GM23338 (cell line): ENCODE measurements at regions not wholly inside any gene's neighbourhood (a gene's known extent, or its start where the extent isn't known, plus 50 kb on each side); places are given as distances from the start of the nearest gene placed in this dataset.
A peak's percentile ranks its signal among the peaks of the same experiment; 100 is the strongest.

Experiments
- ATAC-seq: fragments of 200-7000 bp; cut with Tn5 transposase; 3 replicates; pipeline ENCODE4 v1.9.1; 2020
- DNase-seq: peaks from one replicate; pipeline ENCODE4 v3.0.0-alpha.2; 2015; ENCODE audit warnings: low spot score
- H2AFZ ChIP-seq: fragments of 200-600 bp; sonication (generic); 2 replicates; pipeline ENCODE4 v1.8.0; 2016; ENCODE audit warnings: antibody characterized with exemption, mild to moderate bottlenecking, moderate library complexity
- H3F3A ChIP-seq: fragments of 200-600 bp; sonication (generic); replicated peaks from 2 replicates; pipeline ENCODE4 v1.8.0; 2017; ENCODE audit warnings: antibody characterized with exemption, mixed run types, low read depth
- H3K27ac ChIP-seq: fragments of 200-600 bp; sonication (generic); 2 replicates; pipeline ENCODE4 v1.6.1; 2016; ENCODE audit warnings: low read depth
- H3K27me3 ChIP-seq: fragments of 200-600 bp; sonication (generic); 2 replicates; pipeline ENCODE4 v1.8.0; 2016; ENCODE audit warnings: mild to moderate bottlenecking, mixed run types, moderate library complexity; ENCODE audit not compliant: insufficient read depth
- H3K36me3 ChIP-seq: fragments of 200-600 bp; sonication (generic); 2 replicates; pipeline ENCODE4 v1.8.0; 2016; ENCODE audit warnings: mild to moderate bottlenecking; ENCODE audit not compliant: insufficient read depth
- H3K4me1 ChIP-seq: fragments of 200-600 bp; sonication (generic); 2 replicates; pipeline ENCODE4 v1.8.0; 2016; ENCODE audit warnings: mild to moderate bottlenecking, moderate library complexity; ENCODE audit not compliant: insufficient read depth
- H3K4me2 ChIP-seq: fragments of 200-600 bp; sonication (generic); 2 replicates; pipeline ENCODE4 v1.7.1; 2017; ENCODE audit warnings: mixed run types
- H3K4me3 ChIP-seq: fragments of 200-600 bp; sonication (generic); 2 replicates; pipeline ENCODE4 v1.6.1; 2016; ENCODE audit warnings: mixed run types
- H3K79me2 ChIP-seq: fragments of 200-600 bp; sonication (generic); replicated peaks from 2 replicates; pipeline ENCODE4 v1.8.0; 2017; ENCODE audit warnings: mild to moderate bottlenecking; ENCODE audit not compliant: insufficient read depth
- H3K9me2 ChIP-seq: fragments of 200-600 bp; sonication (generic); 2 replicates; pipeline ENCODE4 v1.8.0; 2017; ENCODE audit not compliant: insufficient read depth
- H4K20me1 ChIP-seq: fragments of 200-600 bp; sonication (generic); replicated peaks from 2 replicates; pipeline ENCODE4 v1.8.0; 2017; ENCODE audit warnings: mild to moderate bottlenecking; ENCODE audit not compliant: insufficient read depth
- H3K27ac Mint-ChIP-seq: 2 replicates; pipeline ENCODE4 v1.8.0; 2020; ENCODE audit warnings: inconsistent platforms, mild to moderate bottlenecking, moderate library complexity, mixed read lengths
- H3K27me3 Mint-ChIP-seq: 3 replicates; pipeline ENCODE4 v1.8.0; 2022; ENCODE audit warnings: low read depth, mild to moderate bottlenecking, moderate library complexity, mixed read lengths, inconsistent platforms; ENCODE audit not compliant: insufficient read depth, poor library complexity
- H3K36me3 Mint-ChIP-seq: 3 replicates; pipeline ENCODE4 v1.8.0; 2021; ENCODE audit warnings: low read depth, mild to moderate bottlenecking, inconsistent platforms, moderate library complexity, mixed read lengths
- H3K4me1 Mint-ChIP-seq: 3 replicates; pipeline ENCODE4 v1.8.0; 2020; ENCODE audit warnings: mild to moderate bottlenecking, inconsistent platforms, mixed read lengths
- H3K4me3 Mint-ChIP-seq: 3 replicates; pipeline ENCODE4 v1.8.0; 2021; ENCODE audit warnings: moderate library complexity, mild to moderate bottlenecking, inconsistent platforms, mixed read lengths
- H3K9me3 Mint-ChIP-seq: 3 replicates; pipeline ENCODE4 v1.8.0; 2020; ENCODE audit warnings: moderate library complexity, mild to moderate bottlenecking, inconsistent platforms, mixed read lengths
- CREB1 ChIP-seq: fragments of 250-450 bp; sonication (Bioruptor Pico); IDR thresholded peaks from 2 replicates; pipeline ENCODE4 v1.5.0; 2020; ENCODE audit warnings: low read depth, mild to moderate bottlenecking, moderate library complexity
- EZH2 ChIP-seq: fragments of 200-600 bp; sonication (generic); IDR thresholded peaks from one replicate; pipeline ENCODE4 v1.8.0; 2017; ENCODE audit warnings: antibody characterized with exemption, mild to moderate bottlenecking, low read depth; ENCODE audit not compliant: unreplicated experiment
- EZH2phosphoT487 ChIP-seq: fragments of 200-600 bp; sonication (generic); IDR thresholded peaks from one replicate; pipeline ENCODE4 v1.8.1; 2018; ENCODE audit warnings: antibody characterized with exemption; ENCODE audit not compliant: unreplicated experiment
- NANOG ChIP-seq: IDR thresholded peaks from 2 replicates; pipeline ENCODE4 v1.6.1; 2016; ENCODE audit warnings: antibody characterized with exemption, borderline replicate concordance
- POLR2AphosphoS5 ChIP-seq: IDR thresholded peaks from 2 replicates; pipeline ENCODE4 v1.6.1; 2016; ENCODE audit warnings: antibody characterized with exemption, low read depth
- STAT1 ChIP-seq: IDR thresholded peaks from one replicate; pipeline ENCODE4 v1.6.1; 2016; ENCODE audit warnings: antibody characterized with exemption; ENCODE audit not compliant: unreplicated experiment
- ZNF114 ChIP-seq: fragments of 250-450 bp; sonication (Bioruptor Pico); IDR thresholded peaks from 2 replicates; pipeline ENCODE4 v1.5.0; 2020; ENCODE audit warnings: mild to moderate bottlenecking, moderate library complexity
- ZNF331 ChIP-seq: fragments of 250-450 bp; sonication (Bioruptor Pico); IDR thresholded peaks from 2 replicates; pipeline ENCODE4 v1.5.0; 2020; ENCODE audit warnings: low read depth, mild to moderate bottlenecking, moderate library complexity
- TF ChIP-seq, protein P1 (sequence below): IDR thresholded peaks from one replicate; pipeline ENCODE4 v1.6.1; 2018; ENCODE audit warnings: antibody characterized with exemption; ENCODE audit not compliant: unreplicated experiment
- TF ChIP-seq, protein P2 (sequence below): fragments of 250-450 bp; sonication (Bioruptor Pico); IDR thresholded peaks from 2 replicates; pipeline ENCODE4 v1.5.0; 2020; ENCODE audit warnings: mild to moderate bottlenecking, moderate library complexity

DNA sequence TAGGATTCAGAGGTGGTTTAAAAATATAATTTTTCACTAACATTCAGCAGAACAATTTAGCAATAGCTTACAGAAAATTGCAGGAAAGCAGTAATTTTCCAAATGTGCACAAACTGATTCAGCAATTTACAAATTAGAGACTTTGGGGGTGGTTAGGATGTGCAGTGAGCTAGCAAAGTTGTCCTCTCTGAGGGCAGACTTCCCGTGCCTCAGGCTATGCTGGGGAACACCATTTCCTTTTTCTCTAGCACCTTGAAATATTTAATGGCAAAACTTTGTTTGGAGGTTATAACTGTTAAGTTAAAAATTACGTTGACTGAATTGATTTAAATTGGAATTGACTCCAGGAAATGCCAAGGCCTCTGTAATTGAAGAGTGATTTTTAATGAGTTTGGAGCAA is 258.9 kb downstream of the PTBP2 start:
- no peaks in the 10 kb centered on the region for H3K36me3 ChIP-seq
- peaks cover 13% of the 10 kb centered on the region; the same call in 1 of the 2 replicates for H3K4me1 ChIP-seq
- H3K27me3 Mint-ChIP-seq, result peaks cover 2% of the 10 kb centered on the region
- H3K9me2 ChIP-seq, result peaks cover 3% of the 10 kb centered on the region; the same call in 1 of the 2 replicates
- ATAC-seq (no peak), DNase-seq (no peak)
- H3K27me3 ChIP-seq, result no peaks in the 10 kb centered on the region
- H2AFZ ChIP-seq, result peak overlapping the region; percentile 40; the same call in 1 of the 2 replicates
- no peak overlapping the region for H3K4me2 ChIP-seq
- H3K36me3 Mint-ChIP-seq, result peaks cover 2% of the 10 kb centered on the region; the same call in 2 of the 3 replicates
- H3K27ac Mint-ChIP-seq, result peak overlapping the region; percentile 33; the same call in 1 of the 2 replicates
- H3K27ac ChIP-seq, result no peak overlapping the region
- H3K4me1 Mint-ChIP-seq, result peaks cover 13% of the 10 kb centered on the region
- no peaks in the 10 kb centered on the region for H3F3A ChIP-seq
- H3K79me2 ChIP-seq, result no peaks in the 10 kb centered on the region
- no peak overlapping the region for H3K4me3 ChIP-seq
- no peaks in the 10 kb centered on the region for H4K20me1 ChIP-seq
- TF ChIP-seq STAT1 (no peak), EZH2 (no peak), ZNF114 (CRISPR knock-in tag) (no peak), POLR2AphosphoS5 (no peak), CREB1 (CRISPR knock-in tag) (no peak), ZNF331 (CRISPR knock-in tag) (no peak), NANOG (no peak), EZH2phosphoT487 (no peak)
- TF ChIP-seq, protein P1, sequence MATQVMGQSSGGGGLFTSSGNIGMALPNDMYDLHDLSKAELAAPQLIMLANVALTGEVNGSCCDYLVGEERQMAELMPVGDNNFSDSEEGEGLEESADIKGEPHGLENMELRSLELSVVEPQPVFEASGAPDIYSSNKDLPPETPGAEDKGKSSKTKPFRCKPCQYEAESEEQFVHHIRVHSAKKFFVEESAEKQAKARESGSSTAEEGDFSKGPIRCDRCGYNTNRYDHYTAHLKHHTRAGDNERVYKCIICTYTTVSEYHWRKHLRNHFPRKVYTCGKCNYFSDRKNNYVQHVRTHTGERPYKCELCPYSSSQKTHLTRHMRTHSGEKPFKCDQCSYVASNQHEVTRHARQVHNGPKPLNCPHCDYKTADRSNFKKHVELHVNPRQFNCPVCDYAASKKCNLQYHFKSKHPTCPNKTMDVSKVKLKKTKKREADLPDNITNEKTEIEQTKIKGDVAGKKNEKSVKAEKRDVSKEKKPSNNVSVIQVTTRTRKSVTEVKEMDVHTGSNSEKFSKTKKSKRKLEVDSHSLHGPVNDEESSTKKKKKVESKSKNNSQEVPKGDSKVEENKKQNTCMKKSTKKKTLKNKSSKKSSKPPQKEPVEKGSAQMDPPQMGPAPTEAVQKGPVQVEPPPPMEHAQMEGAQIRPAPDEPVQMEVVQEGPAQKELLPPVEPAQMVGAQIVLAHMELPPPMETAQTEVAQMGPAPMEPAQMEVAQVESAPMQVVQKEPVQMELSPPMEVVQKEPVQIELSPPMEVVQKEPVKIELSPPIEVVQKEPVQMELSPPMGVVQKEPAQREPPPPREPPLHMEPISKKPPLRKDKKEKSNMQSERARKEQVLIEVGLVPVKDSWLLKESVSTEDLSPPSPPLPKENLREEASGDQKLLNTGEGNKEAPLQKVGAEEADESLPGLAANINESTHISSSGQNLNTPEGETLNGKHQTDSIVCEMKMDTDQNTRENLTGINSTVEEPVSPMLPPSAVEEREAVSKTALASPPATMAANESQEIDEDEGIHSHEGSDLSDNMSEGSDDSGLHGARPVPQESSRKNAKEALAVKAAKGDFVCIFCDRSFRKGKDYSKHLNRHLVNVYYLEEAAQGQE, result no peak
- TF ChIP-seq, protein P2, sequence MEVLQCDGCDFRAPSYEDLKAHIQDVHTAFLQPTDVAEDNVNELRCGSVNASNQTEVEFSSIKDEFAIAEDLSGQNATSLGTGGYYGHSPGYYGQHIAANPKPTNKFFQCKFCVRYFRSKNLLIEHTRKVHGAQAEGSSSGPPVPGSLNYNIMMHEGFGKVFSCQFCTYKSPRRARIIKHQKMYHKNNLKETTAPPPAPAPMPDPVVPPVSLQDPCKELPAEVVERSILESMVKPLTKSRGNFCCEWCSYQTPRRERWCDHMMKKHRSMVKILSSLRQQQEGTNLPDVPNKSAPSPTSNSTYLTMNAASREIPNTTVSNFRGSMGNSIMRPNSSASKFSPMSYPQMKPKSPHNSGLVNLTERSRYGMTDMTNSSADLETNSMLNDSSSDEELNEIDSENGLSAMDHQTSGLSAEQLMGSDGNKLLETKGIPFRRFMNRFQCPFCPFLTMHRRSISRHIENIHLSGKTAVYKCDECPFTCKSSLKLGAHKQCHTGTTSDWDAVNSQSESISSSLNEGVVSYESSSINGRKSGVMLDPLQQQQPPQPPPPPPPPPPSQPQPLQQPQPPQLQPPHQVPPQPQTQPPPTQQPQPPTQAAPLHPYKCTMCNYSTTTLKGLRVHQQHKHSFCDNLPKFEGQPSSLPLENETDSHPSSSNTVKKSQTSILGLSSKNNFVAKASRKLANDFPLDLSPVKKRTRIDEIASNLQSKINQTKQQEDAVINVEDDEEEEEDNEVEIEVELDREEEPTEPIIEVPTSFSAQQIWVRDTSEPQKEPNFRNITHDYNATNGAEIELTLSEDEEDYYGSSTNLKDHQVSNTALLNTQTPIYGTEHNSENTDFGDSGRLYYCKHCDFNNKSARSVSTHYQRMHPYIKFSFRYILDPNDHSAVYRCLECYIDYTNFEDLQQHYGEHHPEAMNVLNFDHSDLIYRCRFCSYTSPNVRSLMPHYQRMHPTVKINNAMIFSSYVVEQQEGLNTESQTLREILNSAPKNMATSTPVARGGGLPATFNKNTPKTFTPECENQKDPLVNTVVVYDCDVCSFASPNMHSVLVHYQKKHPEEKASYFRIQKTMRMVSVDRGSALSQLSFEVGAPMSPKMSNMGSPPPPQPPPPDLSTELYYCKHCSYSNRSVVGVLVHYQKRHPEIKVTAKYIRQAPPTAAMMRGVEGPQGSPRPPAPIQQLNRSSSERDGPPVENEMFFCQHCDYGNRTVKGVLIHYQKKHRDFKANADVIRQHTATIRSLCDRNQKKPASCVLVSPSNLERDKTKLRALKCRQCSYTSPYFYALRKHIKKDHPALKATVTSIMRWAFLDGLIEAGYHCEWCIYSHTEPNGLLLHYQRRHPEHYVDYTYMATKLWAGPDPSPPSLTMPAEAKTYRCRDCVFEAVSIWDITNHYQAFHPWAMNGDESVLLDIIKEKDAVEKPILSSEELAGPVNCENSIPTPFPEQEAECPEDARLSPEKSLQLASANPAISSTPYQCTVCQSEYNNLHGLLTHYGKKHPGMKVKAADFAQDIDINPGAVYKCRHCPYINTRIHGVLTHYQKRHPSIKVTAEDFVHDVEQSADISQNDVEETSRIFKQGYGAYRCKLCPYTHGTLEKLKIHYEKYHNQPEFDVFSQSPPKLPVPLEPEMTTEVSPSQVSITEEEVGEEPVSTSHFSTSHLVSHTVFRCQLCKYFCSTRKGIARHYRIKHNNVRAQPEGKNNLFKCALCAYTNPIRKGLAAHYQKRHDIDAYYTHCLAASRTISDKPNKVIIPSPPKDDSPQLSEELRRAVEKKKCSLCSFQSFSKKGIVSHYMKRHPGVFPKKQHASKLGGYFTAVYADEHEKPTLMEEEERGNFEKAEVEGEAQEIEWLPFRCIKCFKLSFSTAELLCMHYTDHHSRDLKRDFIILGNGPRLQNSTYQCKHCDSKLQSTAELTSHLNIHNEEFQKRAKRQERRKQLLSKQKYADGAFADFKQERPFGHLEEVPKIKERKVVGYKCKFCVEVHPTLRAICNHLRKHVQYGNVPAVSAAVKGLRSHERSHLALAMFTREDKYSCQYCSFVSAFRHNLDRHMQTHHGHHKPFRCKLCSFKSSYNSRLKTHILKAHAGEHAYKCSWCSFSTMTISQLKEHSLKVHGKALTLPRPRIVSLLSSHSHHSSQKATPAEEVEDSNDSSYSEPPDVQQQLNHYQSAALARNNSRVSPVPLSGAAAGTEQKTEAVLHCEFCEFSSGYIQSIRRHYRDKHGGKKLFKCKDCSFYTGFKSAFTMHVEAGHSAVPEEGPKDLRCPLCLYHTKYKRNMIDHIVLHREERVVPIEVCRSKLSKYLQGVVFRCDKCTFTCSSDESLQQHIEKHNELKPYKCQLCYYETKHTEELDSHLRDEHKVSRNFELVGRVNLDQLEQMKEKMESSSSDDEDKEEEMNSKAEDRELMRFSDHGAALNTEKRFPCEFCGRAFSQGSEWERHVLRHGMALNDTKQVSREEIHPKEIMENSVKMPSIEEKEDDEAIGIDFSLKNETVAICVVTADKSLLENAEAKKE, result no peak
- H3K4me3 Mint-ChIP-seq, result no peak overlapping the region
- peaks cover 3% of the 10 kb centered on the region for H3K9me3 Mint-ChIP-seq
